ENCODE measurements at regions not wholly inside any gene's neighbourhood (a gene's known extent, or its start where the extent isn't known, plus 50 kb on each side); places are given as distances from the start of the nearest gene placed in this dataset.

DNA sequence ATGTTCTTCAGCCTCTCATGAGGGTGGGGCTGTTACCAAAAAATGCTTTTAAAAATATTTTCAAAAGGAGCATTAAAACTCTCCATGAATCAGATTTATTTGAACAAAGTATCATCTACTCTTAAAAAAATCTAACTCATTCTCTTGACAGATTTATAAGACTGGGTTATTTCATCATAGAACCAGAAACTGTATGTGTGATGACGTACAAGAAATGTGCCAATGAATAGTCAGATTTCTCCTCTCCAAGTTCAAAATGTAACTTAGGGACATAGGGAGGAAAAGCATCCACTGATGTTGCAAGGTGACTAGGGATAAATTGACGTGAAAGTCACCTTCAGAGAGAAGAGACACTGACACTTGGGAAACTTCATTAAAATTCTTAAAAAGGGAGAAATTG lies 89.1 kb upstream of the CLNK start:
- Histone ChIP-seq H4K91ac (replicated peaks; ENCODE audit: insufficient read length, low read length) (no peak overlapping the region), H3K9ac (replicated peaks in 1 of 4; ENCODE audit: extremely low read depth in 1 of 4, low read depth in 3 of 4, low read length in 3 of 4) (no peak overlapping the region), H2AFZ (ENCODE audit: low read length) (no peak overlapping the region), H2BK20ac (ENCODE audit: low read length) (no peak overlapping the region), H3K79me1 (ENCODE audit: low read depth, low read length) (no peaks in the 10 kb centered on the region), H4K20me1 (replicated peaks in 1 of 2; ENCODE audit: control insufficient read depth in 1 of 2, insufficient read depth in 2 of 2, low read length in 2 of 2) (no peaks in the 10 kb centered on the region), H2AK5ac (ENCODE audit: low read depth, low read length) (no peak overlapping the region), H2BK5ac (ENCODE audit: low read depth, low read length) (no peak overlapping the region), H3K27me3 (replicated peaks in 1 of 4; ENCODE audit: control insufficient read depth in 3 of 4, extremely low read depth in 1 of 4, insufficient read depth in 3 of 4, low read length in 3 of 4) (no peaks in the 10 kb centered on the region), H3K18ac (ENCODE audit: extremely low read depth, low read length) (no peak overlapping the region), H2BK120ac (replicated peaks; ENCODE audit: low read depth, low read length) (no peak overlapping the region), H2BK15ac (ENCODE audit: low read length) (no peak overlapping the region), H4K8ac (ENCODE audit: extremely low read depth, insufficient read depth, low read length) (no peak overlapping the region), H3K4me2 (ENCODE audit: insufficient read depth in 1 of 2, low read depth in 2 of 2, low read length in 2 of 2) (no peak overlapping the region), H2BK12ac (ENCODE audit: low read depth, low read length) (no peak overlapping the region), H3K4me1 (replicated peaks in 1 of 4; ENCODE audit: control insufficient read depth in 3 of 4, insufficient read depth in 4 of 4, low read length in 3 of 4) (no peaks in the 10 kb centered on the region), H3K23me2 (ENCODE audit: low read depth, low read length) (no peaks in the 10 kb centered on the region), H3K14ac (ENCODE audit: insufficient read length) (no peak overlapping the region), H3K27ac (ENCODE audit: low read depth, low read length) (no peak overlapping the region), H3K4me3 (ENCODE audit: extremely low read depth in 1 of 4, insufficient read depth in 2 of 4, low read depth in 3 of 4, low read length in 4 of 4) (no peak overlapping the region), H3K56ac (replicated peaks; ENCODE audit: insufficient read length, low read depth, low read length) (no peak overlapping the region), H3K9me3 (ENCODE audit: insufficient read depth in 2 of 2, low read depth in 1 of 2, low read length in 1 of 2) (no peaks in the 10 kb centered on the region), H3K36me3 (ENCODE audit: control insufficient read depth in 2 of 4, insufficient read depth in 4 of 4, low read length in 3 of 4) (no peaks in the 10 kb centered on the region), H4K5ac (ENCODE audit: insufficient read length, low read depth, low read length) (no peak overlapping the region), H3K79me2 (ENCODE audit: control insufficient read depth in 1 of 2, insufficient read depth in 2 of 2, low read length in 2 of 2) (no peaks in the 10 kb centered on the region), H3K23ac (ENCODE audit: insufficient read length) (no peak overlapping the region), H3K4ac (replicated peaks; ENCODE audit: insufficient read length, low read depth, low read length) (no peak overlapping the region)
- no peak for DNase-seq (ENCODE audit: low read depth in 1 of 2, low spot score in 2 of 2)
- no peak for FAIRE-seq
- POLR2A ChIA-PET (ENCODE audit: partially characterized antibody): no interaction called here
- TF ChIP-seq TAF1 (IDR thresholded peaks at IDR 0.05; ENCODE audit: low read depth, low read length) (no peak), SIX5 (IDR thresholded peaks at IDR 0.05; ENCODE audit: low read depth, low read length) (no peak), TAF7 (optimal IDR thresholded peaks at IDR 0.05; ENCODE audit: borderline replicate concordance, low read depth, low read length) (no peak), KDM5A (IDR thresholded peaks at IDR 0.05; ENCODE audit: low read length) (no peak), SP2 (IDR thresholded peaks at IDR 0.05; ENCODE audit: low read length) (no peak), ASH2L (IDR thresholded peaks at IDR 0.05; ENCODE audit: low read length) (no peak), USF2 (IDR thresholded peaks at IDR 0.05; ENCODE audit: low read length) (no peak), RFX5 (IDR thresholded peaks at IDR 0.05; ENCODE audit: borderline replicate concordance, low read depth, low read length) (no peak), SP4 (IDR thresholded peaks at IDR 0.05; ENCODE audit: low read length) (no peak)
- WGBS, 2 experiments (ENCODE audit: extremely low coverage in 1 of 2, insufficient coverage in 1 of 2, insufficient read length in 1 of 2, insufficient replicate concordance in 2 of 2, low coverage in 1 of 2, low lambda C conversion rate in 2 of 2, missing lambda C conversion rate in 1 of 2): 76% methylated on average over 2 of the region's 2 CpGs; no CpG with 5 or more reads in 1 of the 2 experiments
- CTCF ChIA-PET (ENCODE audit: partially characterized antibody): no interaction called here

Data from H1 (cell line).